Kidney (tissue), 13 donors: ENCODE measurements at regions not wholly inside any gene's neighbourhood (a gene's known extent, or its start where the extent isn't known, plus 50 kb on each side); places are given as distances from the start of the nearest gene placed in this dataset.

Experiments
- DNase-seq, 5 donors: peaks; one replicate each; pipeline ENCODE4 v3.0.0-alpha.2; 2013 to 2020
- FAIRE-seq: peaks from 2 replicates; lab custom pipeline; 2012; peaks lifted over from hg19 to GRCh38; lab: Jason Lieb, UNC
- H3K27ac ChIP-seq, 2 donors: one replicate each; pipeline ENCODE4 v1.7.0; 2013; ENCODE audit warnings: low read depth in 2 of 2, low read length in 2 of 2, inconsistent platforms in 1 of 2
- H3K27me3 ChIP-seq: one replicate; pipeline ENCODE4 v1.7.1; 2013; ENCODE audit warnings: low read length, inconsistent platforms; ENCODE audit not compliant: control insufficient read depth, insufficient read depth
- H3K36me3 ChIP-seq, 3 donors: one replicate each; pipeline versions ENCODE4 v1.7.0 to v1.7.1; 2013; ENCODE audit warnings: low read length in 3 of 3, control low read depth in 1 of 3, inconsistent platforms in 1 of 3; ENCODE audit not compliant: insufficient read depth in 3 of 3, control insufficient read depth in 2 of 3
- H3K4me1 ChIP-seq, 3 donors: one replicate each; pipeline versions ENCODE4 v1.7.0 to v1.7.1; 2013; ENCODE audit warnings: low read length in 3 of 3, inconsistent platforms in 1 of 3, low read depth in 1 of 3; ENCODE audit not compliant: control insufficient read depth in 2 of 3, insufficient read depth in 2 of 3
- H3K4me3 ChIP-seq, 3 donors: one replicate each; pipeline versions ENCODE4 v1.7.0 to v1.8.1; 2013; ENCODE audit warnings: low read length in 3 of 3, control low read depth in 1 of 3, inconsistent platforms in 1 of 3
- H3K9ac ChIP-seq, 3 donors: one replicate each; pipeline versions ENCODE4 v1.7.0 to v1.7.1; 2013; ENCODE audit warnings: low read length in 3 of 3, control low read depth in 1 of 3, inconsistent platforms in 1 of 3
- H3K9me3 ChIP-seq, 3 donors: one replicate each; pipeline versions ENCODE4 v1.7.0 to v1.7.1; 2013; ENCODE audit warnings: low read length in 3 of 3, control low read depth in 1 of 3, inconsistent platforms in 1 of 3; ENCODE audit not compliant: control insufficient read depth in 2 of 3, insufficient read depth in 1 of 3
- CTCF ChIP-seq: IDR thresholded peaks from 3 replicates; pipeline ENCODE4 v1.5.1; 2012; ENCODE audit warnings: mild to moderate bottlenecking, moderate library complexity, borderline replicate concordance; ENCODE audit not compliant: insufficient read depth; ENCODE audit errors: extremely low read depth
- intact Hi-C: fragments of 100-400 bp; cut with DNase I; formaldehyde crosslinking; loops from one replicate; pipeline ENCODE4 v1.11.1; 2022
- donor health status: control.
- donor health status: control.
- donor health status: control.
- donor health status: control.
- donor health status: control.
- donor health status: DM: yes; HTN: yes; CAD: no.
- donor health status: Normal renal cell carcinoma (clear cell type).

- no peak overlapping the region for H3K9ac ChIP-seq
- no peaks in the 10 kb centered on the region for H3K9me3 ChIP-seq
- no peak overlapping the region for H3K27ac ChIP-seq
- intact Hi-C loops = no loop called here
- no peaks in the 10 kb centered on the region for H3K27me3 ChIP-seq
- FAIRE-seq = no peak
- H3K36me3 ChIP-seq = no peaks in the 10 kb centered on the region
- H3K4me1 ChIP-seq = no peaks in the 10 kb centered on the region
- no peak for DNase-seq
- no peak overlapping the region for H3K4me3 ChIP-seq
- TF ChIP-seq CTCF = no peak
These were observed 684.4 kb upstream of the CDH8 start for GRCh38 chr16:62720651-62721050.

- intact Hi-C loops = no loop called here
- FAIRE-seq = no peak
These were observed 680.8 kb upstream of the CDH8 start for GRCh38 chr16:62717026-62717425.

GRCh38 chr16:62715701-62716100, 679.5 kb upstream of the CDH8 start:
- DNase-seq (no peak), FAIRE-seq (no peak)
- no peaks in the 10 kb centered on the region for H3K36me3 ChIP-seq
- no peak overlapping the region for H3K27ac ChIP-seq
- no peaks in the 10 kb centered on the region for H3K9me3 ChIP-seq
- H3K27me3 ChIP-seq = no peaks in the 10 kb centered on the region
- no peaks in the 10 kb centered on the region for H3K4me1 ChIP-seq
- H3K9ac ChIP-seq = no peak overlapping the region
- TF ChIP-seq CTCF = no peak
- H3K4me3 ChIP-seq = no peak overlapping the region
- intact Hi-C loops = no loop called here

More at GRCh38 chr16:62717026-62717425, 680.8 kb upstream of the CDH8 start:
- no peak for DNase-seq
- Histone ChIP-seq H3K4me1 (no peaks in the 10 kb centered on the region), H3K9ac (no peak overlapping the region), H3K36me3 (no peaks in the 10 kb centered on the region), H3K27me3 (no peaks in the 10 kb centered on the region), H3K4me3 (no peak overlapping the region), H3K27ac (no peak overlapping the region), H3K9me3 (no peaks in the 10 kb centered on the region)
- TF ChIP-seq CTCF = no peak

- H3K4me3 ChIP-seq = no peak overlapping the region
- H3K9me3 ChIP-seq = no peaks in the 10 kb centered on the region
- FAIRE-seq (no peak), DNase-seq (no peak)
- no peaks in the 10 kb centered on the region for H3K36me3 ChIP-seq
- intact Hi-C loops = no loop called here
- TF ChIP-seq CTCF = no peak
- no peaks in the 10 kb centered on the region for H3K27me3 ChIP-seq
- no peak overlapping the region for H3K9ac ChIP-seq
- no peak overlapping the region for H3K27ac ChIP-seq
- no peaks in the 10 kb centered on the region for H3K4me1 ChIP-seq
These were observed 676.3 kb upstream of the CDH8 start for GRCh38 chr16:62712566-62712965.
